Gastrocnemius medialis (tissue), 4 donors: ENCODE measurements at regions not wholly inside any gene's neighbourhood (a gene's known extent, or its start where the extent isn't known, plus 50 kb on each side); places are given as distances from the start of the nearest gene placed in this dataset.

ENCODE experiments used
- ATAC-seq, 2 donors: fragments of 150-250 bp; one replicate each; pipeline ENCODE4 v1.9.1; 2016
- DNase-seq, 2 donors: peaks; one replicate each; pipeline ENCODE4 v3.0.0-alpha.2; 2019
- H3K27ac ChIP-seq, 4 donors: fragments of 200-600 bp; sonication (generic); 1 replicate in 1 of 4; 2 replicates in 3 of 4; pipeline ENCODE4 v1.5.1; 2016 to 2018; ENCODE audit warnings: mild to moderate bottlenecking in 2 of 4, moderate library complexity in 1 of 4
- H3K27me3 ChIP-seq, 3 donors: fragments of 200-600 bp; sonication (generic) in 2 of 3; 1 replicate in 1 of 3; 2 replicates in 2 of 3; pipeline versions ENCODE4 v1.5.1 to v1.6.0; 2016 to 2019; ENCODE audit warnings: mild to moderate bottlenecking in 1 of 3, moderate library complexity in 1 of 3
- H3K36me3 ChIP-seq, 2 donors: fragments of 200-600 bp; sonication (generic) in 1 of 2; one replicate each; pipeline ENCODE4 v1.5.1; 2017 to 2018
- H3K4me1 ChIP-seq, 2 donors: fragments of 200-600 bp; sonication (generic) in 1 of 2; one replicate each; pipeline ENCODE4 v1.5.1; 2016 to 2017; ENCODE audit warnings: mild to moderate bottlenecking in 2 of 2
- H3K4me3 ChIP-seq, 4 donors: fragments of 200-600 bp; sonication (generic) in 3 of 4; 1 replicate in 1 of 4; 2 replicates in 3 of 4; pipeline ENCODE4 v1.5.1; 2016 to 2019; ENCODE audit warnings: mild to moderate bottlenecking in 2 of 4
- H3K9me3 ChIP-seq, 3 donors: fragments of 200-600 bp; sonication (generic) in 2 of 3; 1 replicate in 1 of 3; 2 replicates in 2 of 3; pipeline ENCODE4 v1.5.1; 2016 to 2019
- CTCF ChIP-seq, 5 experiments: fragments of 450-650 bp in 3 of 5; fragments of 200-600 bp in 2 of 5; sonication (generic) in 2 of 5; IDR thresholded peaks in 4 of 5; conservative IDR thresholded peaks in 1 of 5; 1 replicate in 4 of 5; 2 replicates in 1 of 5; pipeline ENCODE4 v1.5.1; 2016 to 2019; ENCODE audit warnings: antibody characterized with exemption in 5 of 5, mild to moderate bottlenecking in 3 of 5, moderate library complexity in 3 of 5
- POLR2A ChIP-seq, 2 donors: fragments of 450-650 bp; IDR thresholded peaks; one replicate each; pipeline ENCODE4 v1.6.1; 2017; ENCODE audit warnings: antibody characterized with exemption in 2 of 2, mild to moderate bottlenecking in 2 of 2, moderate library complexity in 2 of 2
- in situ Hi-C, 4 donors: fragments of 200-750 bp; cut with MboI; loops; one replicate each; pipeline versions ENCODE4 v1.15.0 to v1.8.0; 2017; ENCODE audit warnings: low sequenced_read_pairs in 4 of 4
- intact Hi-C: fragments of 100-400 bp; cut with DNase I; formaldehyde crosslinking; loops from one replicate; pipeline ENCODE4 v1.15.1; 2023; ENCODE audit warnings: low total_unique reads

GRCh38 chr13:69450245-69450644 is 657.4 kb upstream of the ATXN8OS start:
- TF ChIP-seq POLR2A (IDR thresholded peaks at IDR 0.05), result no peak
- TF ChIP-seq CTCF (IDR thresholded peaks at IDR 0.05 in 4 of 5, conservative IDR thresholded peaks at IDR 0.05 in 1 of 5), result no peak
- in situ Hi-C loops, result no loop called here

GRCh38 chr13:69425235-69425634 is 682.4 kb upstream of the ATXN8OS start:
- in situ Hi-C loops, result no loop called here
- H3K9me3 ChIP-seq, result no peaks in the 10 kb centered on the region
- intact Hi-C loops, result no loop called here
- no peaks in the 10 kb centered on the region for H3K4me1 ChIP-seq
- no peaks in the 10 kb centered on the region for H3K36me3 ChIP-seq
- H3K27me3 ChIP-seq, result no peaks in the 10 kb centered on the region
- H3K4me3 ChIP-seq, result no peak overlapping the region
- TF ChIP-seq POLR2A (IDR thresholded peaks at IDR 0.05) (no peak), CTCF (IDR thresholded peaks at IDR 0.05 in 4 of 5, conservative IDR thresholded peaks at IDR 0.05 in 1 of 5) (no peak)
- DNase-seq (no peak), ATAC-seq (no peak)
- no peak overlapping the region for H3K27ac ChIP-seq

More at GRCh38 chr13:69450245-69450644, 657.4 kb upstream of the ATXN8OS start:
- Histone ChIP-seq H3K36me3 (no peaks in the 10 kb centered on the region), H3K4me1 (no peaks in the 10 kb centered on the region), H3K27ac (no peak overlapping the region), H3K9me3 (peaks cover 0 to 3% (median 0%) of the 10 kb centered on the region in 3 donors), H3K4me3 (no peak overlapping the region), H3K27me3 (no peaks in the 10 kb centered on the region)
- DNase-seq, result no peak
- ATAC-seq, result no peak
- intact Hi-C loops, result no loop called here

- in situ Hi-C loops (no loop called here), intact Hi-C loops (no loop called here)
- DNase-seq (no peak), ATAC-seq (no peak)
- Histone ChIP-seq H3K4me3 (no peak overlapping the region), H3K27me3 (no peaks in the 10 kb centered on the region), H3K9me3 (no peaks in the 10 kb centered on the region), H3K4me1 (no peaks in the 10 kb centered on the region), H3K27ac (no peak overlapping the region), H3K36me3 (no peaks in the 10 kb centered on the region)
- TF ChIP-seq CTCF (IDR thresholded peaks at IDR 0.05 in 4 of 5, conservative IDR thresholded peaks at IDR 0.05 in 1 of 5), result no peak
- TF ChIP-seq POLR2A (IDR thresholded peaks at IDR 0.05), result no peak
Observed at GRCh38 chr13:69423844-69424243, 683.8 kb upstream of the ATXN8OS start.

- no peak overlapping the region for H3K4me3 ChIP-seq
- H3K36me3 ChIP-seq, result no peaks in the 10 kb centered on the region
- DNase-seq, result no peak
- no peaks in the 10 kb centered on the region for H3K27me3 ChIP-seq
- in situ Hi-C loops (no loop called here), intact Hi-C loops (no loop called here)
- no peak for ATAC-seq
- no peak overlapping the region for H3K27ac ChIP-seq
- no peak for TF ChIP-seq CTCF (IDR thresholded peaks at IDR 0.05 in 4 of 5, conservative IDR thresholded peaks at IDR 0.05 in 1 of 5)
- no peak for TF ChIP-seq POLR2A (IDR thresholded peaks at IDR 0.05)
- no peaks in the 10 kb centered on the region for H3K9me3 ChIP-seq
- no peaks in the 10 kb centered on the region for H3K4me1 ChIP-seq
Observed at GRCh38 chr13:69418319-69418718, 689.3 kb upstream of the ATXN8OS start.

GRCh38 chr13:69410761-69411160 is 696.9 kb upstream of the ATXN8OS start:
- intact Hi-C loops, result no loop called here
- in situ Hi-C loops, result no loop called here
- H3K4me1 ChIP-seq, result no peaks in the 10 kb centered on the region
- no peaks in the 10 kb centered on the region for H3K9me3 ChIP-seq
- no peaks in the 10 kb centered on the region for H3K36me3 ChIP-seq
- H3K4me3 ChIP-seq, result no peak overlapping the region
- DNase-seq (no peak), ATAC-seq (no peak)
- TF ChIP-seq POLR2A (IDR thresholded peaks at IDR 0.05) (no peak), CTCF (IDR thresholded peaks at IDR 0.05 in 4 of 5, conservative IDR thresholded peaks at IDR 0.05 in 1 of 5) (no peak)
- no peak overlapping the region for H3K27ac ChIP-seq
- no peaks in the 10 kb centered on the region for H3K27me3 ChIP-seq
